Left ventricle myocardium superior (tissue), 1 donor: ENCODE measurements at regions not wholly inside any gene's neighbourhood (a gene's known extent, or its start where the extent isn't known, plus 50 kb on each side); places are given as distances from the start of the nearest gene placed in this dataset.

Experiments
- ATAC-seq: fragments of 200-7000 bp; cut with Tn5 transposase; one replicate; pipeline ENCODE4 v1.9.1; 2020; ENCODE audit warnings: mild to moderate bottlenecking, moderate library complexity
- DNase-seq: peaks from one replicate; pipeline ENCODE4 v3.0.0-alpha.2; 2020
- intact Hi-C: fragments of 100-400 bp; cut with micrococcal nuclease; formaldehyde crosslinking; loops from one replicate; pipeline ENCODE4 v1.11.0; 2022
- donor health status: DM: no; HTN: yes; CAD: no; lungs with severe emphysema.

DNA sequence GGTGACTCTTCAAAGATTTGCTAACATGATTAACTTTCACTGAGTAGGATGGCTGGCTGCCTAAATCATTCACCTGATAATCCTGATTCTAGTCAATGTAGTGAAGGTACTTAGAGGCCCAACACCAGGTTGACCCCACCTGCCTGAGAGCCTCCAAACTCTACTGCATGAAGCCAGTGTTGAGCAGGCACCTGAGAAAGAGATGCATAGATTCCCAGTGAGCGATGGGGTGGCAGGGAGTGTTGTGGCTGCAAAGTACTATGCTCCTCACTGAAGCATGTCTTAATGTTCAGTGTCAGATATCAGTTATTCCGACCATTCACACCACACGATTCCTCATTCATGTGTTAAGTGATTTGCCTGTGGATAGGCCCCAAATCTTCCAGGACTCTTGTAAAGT lies 804.4 kb downstream of the TLE4 start:
- ATAC-seq (no peak), DNase-seq (no peak)
- intact Hi-C loops = no loop called here

DNA sequence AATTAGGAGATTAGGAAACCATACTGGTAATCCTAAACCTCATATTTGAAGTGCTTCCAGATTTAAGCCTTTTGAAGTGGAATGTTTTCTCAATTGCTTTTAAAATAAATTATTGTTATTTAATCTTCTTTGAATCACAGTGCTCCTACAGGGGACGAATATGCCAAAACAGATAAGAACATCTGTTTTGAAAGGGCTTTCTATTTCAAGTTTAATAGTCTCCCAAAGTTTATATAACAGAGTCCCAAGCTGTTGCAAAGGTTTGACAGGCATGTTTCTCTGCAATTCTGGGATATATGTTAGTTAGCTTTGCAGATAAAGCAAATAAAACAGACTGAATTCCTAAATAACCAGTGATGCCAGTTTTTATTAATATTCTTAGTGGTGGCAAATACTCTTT lies 803.7 kb downstream of the TLE4 start:
- ATAC-seq (no peak), DNase-seq (no peak)
- intact Hi-C loops = no loop called here

DNA sequence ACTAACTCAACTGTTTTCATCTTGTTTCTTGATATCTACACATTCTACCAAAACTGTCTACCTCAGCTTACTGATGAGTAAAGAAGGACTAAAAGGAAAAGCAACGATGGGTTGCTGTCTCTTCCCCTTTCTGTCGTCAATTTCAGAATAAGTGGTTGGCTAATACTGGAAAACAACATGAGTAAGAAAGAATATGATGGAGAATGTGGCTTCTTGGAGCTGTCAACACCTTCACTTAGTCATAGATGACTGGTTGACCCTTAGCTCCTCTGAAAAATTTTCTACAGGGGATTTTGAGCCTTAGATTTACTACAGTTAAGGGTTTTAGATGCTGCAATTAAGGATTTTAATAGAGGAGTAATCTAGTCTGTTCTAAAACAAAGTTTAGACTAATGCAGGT lies 797.9 kb downstream of the TLE4 start:
- no peak for ATAC-seq
- no peak for DNase-seq
- intact Hi-C loops = no loop called here

DNA sequence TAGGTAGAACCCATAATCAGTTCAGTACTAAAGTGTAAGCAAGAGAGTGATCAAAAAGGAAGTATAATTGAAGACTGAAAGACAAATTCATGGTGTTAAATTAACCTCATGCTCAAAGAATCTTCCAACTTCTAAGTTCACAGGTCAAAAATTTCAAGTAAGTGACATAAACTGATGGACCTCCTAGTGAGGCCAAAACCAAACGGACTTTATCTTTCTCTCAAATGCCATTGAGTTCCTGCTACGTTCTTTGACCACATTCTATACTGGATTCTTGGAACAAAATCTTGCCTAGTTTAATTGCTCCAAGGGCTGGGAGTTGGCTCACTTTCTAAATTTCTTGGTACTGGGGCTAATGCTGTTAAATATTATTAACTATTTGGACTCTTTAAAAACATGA lies 794.9 kb downstream of the TLE4 start:
- no peak for ATAC-seq
- intact Hi-C loops = no loop called here

DNA sequence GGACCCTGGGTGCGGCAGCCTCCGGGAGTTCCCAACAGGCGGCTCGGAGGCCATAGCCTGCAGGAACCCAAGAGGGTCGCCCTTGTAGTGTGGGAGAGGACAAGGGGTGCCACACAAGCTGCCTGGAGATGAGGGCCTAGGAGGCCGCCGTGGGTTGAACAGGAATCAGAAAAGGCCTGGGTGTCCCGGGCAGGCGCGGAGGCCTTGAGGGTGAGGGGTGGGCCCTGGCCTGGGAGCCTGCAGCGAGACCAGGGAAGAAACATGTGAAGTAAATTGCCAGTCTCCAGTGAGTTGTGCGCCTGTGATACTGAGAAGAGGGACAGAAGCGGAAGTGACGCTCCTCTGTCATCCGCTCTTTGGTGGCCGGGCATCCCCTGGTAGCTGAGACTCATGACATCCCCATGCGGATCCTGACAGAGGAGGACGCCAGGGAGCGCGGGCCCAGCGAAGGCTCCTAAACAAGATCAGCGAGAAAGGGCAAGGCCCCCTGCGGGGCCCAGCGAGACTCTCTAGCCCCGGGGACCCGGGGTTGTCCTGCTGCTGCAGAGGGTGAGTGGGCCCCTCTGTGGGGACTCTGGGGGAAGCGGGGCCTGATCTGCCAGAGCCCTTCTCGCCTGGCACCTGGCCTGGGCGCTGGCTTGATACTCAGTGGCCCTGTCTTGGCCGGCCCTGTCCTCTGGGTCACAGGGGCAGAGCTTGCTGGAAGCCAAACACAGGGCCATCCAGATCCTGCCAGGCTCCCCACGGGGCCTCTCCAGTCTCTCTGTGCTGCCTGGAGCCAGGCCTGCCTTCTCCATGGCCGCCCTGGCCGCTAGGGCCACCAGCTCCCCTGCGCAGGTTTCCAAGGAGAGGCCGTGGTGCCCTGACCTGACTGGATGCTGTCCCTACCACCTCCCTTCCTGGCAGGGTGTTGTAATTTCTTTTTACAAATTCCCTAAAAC lies 788.4 kb downstream of the TLE4 start:
- no peak for DNase-seq
- intact Hi-C loops = no loop called here
- ATAC-seq = no peak

More for the DNA sequence above, 794.9 kb downstream of the TLE4 start:
- no peak for DNase-seq

DNA sequence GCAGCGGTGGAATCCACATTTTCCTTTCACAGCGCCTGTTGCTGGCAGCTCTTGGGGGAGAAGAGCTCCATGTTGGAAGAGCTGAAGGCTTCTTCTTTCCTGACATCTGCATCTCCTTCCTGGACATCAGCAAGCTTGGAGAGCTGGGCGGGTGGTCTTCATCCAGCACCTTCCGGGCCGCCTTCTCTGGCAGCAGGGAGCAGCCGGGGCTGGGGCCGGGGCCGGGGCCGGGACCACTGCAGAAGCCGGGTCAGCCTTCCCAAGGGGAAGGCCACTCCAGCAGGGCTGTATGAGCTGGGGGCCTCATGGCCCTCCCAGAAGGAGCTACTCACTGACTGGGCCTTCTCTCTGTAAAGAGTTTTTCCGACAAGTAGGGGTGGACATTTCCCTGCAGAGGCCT lies 787.5 kb downstream of the TLE4 start:
- intact Hi-C loops = no loop called here
- DNase-seq = no peak

DNA sequence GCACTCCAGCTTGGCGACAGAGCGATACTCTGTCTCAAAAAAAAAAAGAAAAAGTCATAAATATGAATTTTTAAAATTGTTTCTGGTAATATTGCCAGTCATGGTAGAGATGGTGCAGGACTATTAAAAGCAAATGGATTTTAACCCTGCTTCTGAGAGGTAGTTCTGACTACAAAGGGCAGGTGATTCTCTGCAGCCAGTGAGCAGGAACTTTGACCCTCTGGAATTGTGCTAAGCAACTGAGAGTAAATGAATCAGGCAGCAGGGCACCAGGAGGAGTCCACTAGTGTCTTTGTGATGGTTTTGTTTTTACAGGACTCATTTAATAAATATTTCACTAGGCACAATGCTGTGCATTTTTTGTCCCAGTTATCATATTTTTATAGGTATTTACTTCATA lies 781.2 kb downstream of the TLE4 start:
- no peak for ATAC-seq
- intact Hi-C loops = no loop called here
- no peak for DNase-seq

More for the DNA sequence above, 787.5 kb downstream of the TLE4 start:
- ATAC-seq = no peak

DNA sequence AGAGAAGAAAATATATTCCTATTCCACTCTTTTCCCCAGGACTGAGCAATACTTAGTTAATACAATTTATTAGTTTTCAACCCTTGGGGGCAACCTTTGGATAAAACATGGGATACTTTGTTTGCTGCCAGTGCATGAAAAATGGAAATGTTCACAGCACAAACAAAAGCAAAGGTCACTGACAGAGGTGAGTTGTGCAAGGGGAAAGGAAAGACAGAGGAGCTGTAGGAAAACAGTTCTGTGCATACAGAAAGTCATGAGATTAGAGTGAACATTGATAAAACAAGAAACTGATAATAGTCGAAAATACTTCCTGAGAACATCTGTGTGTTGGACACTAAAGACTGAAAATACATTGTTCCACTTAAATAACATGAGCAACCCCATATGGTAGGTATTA lies 779.8 kb downstream of the TLE4 start:
- intact Hi-C loops = no loop called here
- DNase-seq (no peak), ATAC-seq (no peak)

DNA sequence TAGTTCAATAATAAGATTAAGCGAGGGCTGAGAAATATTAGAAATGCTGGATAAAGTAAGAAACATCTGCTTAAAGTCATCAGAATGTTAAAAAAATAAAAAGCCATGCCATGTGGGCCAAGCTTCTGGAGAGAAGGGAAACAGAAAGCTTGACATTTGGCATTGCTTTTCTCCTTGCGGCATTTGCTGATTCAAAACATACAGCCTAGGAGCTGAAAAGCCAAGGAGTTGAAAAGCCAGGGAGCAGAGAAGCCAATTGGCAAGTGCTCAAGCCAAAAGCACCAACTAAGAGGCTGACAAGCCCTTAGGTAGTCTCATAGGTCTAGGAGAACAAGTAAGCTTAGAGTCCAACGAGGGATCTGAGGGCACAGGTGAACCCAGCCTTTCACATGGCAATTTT lies 754.3 kb downstream of the TLE4 start:
- ATAC-seq = no peak
- intact Hi-C loops = no loop called here
- no peak for DNase-seq

DNA sequence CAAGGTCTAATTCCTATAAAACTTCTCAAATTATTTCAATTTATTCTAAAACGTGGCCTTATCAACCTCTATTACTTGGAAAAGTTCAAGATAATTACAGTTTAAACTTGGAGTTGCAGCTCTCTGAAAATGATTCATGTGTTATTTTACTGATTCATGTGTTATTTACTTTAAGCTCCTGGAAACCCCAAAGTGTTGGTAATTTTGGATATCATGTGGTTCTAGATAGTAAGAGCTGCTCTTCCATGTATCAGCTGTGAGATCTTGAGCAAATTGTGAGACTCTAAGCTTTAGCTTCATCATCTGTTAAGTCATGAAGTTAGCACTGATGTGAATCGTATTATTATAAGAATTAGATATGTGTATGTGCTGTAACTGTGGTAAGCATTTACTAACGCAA lies 749.2 kb downstream of the TLE4 start:
- no peak for ATAC-seq
- DNase-seq = no peak

DNA sequence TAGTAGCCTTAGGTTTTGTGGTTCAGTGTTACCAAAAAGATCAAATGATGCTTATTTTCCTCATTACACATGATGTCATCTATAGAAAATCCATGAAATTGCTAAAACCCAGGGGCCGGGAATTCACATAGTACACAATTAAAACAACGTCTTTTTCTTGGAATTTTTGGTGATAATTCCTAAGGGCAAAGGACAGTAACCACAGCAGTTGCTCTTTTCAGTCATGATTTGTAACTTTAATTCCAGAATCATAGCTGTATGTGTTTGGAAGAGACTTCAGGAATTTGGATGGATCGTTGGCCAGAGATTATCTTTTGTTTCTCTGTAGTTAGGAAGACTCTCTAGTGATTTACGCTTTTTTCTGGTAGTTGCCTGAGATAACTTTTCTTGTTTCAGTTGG lies 748.7 kb downstream of the TLE4 start:
- intact Hi-C loops = no loop called here

More for the DNA sequence above, 749.2 kb downstream of the TLE4 start:
- intact Hi-C loops = no loop called here

DNA sequence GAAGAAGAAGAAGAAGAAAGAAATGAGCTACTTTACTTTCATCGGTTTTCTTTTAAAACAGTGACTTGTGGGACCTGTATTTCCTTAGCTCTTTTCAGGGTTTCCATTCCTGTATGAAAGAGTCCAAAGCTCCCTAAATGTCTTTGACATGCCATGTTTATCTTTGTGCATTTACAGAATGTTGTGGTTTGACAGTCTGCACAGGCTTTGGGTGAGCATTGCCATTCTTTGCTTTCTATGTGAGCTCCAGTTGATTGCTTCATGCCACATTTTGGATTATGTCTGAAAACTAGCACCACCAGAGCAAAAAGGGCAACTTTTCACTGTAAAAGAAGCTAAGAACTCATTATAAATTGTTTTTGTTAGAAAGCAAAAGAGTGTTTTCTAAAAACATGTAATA lies 733.4 kb downstream of the TLE4 start:
- ATAC-seq (no peak), DNase-seq (no peak)
- intact Hi-C loops = no loop called here

More for the DNA sequence above, 748.7 kb downstream of the TLE4 start:
- ATAC-seq = no peak
- no peak for DNase-seq

DNA sequence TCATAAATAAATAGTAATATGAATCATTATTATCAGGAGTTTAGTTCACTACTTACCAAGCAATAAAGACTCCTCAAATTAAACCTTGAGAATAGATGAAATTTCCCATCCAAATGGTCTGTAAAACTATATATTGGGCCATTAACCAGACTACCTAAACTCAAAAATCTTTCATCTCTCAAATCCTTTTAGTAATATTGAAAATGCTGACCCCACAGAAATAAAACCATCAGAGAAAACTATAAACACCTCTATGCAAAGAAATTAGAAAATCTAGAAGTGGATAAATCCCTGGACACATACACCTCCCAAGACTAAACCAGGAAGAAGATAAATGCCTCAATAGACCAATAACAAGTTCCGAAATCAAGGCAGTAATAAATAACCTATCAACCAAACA lies 723.2 kb downstream of the TLE4 start:
- no peak for ATAC-seq
- no peak for DNase-seq
- intact Hi-C loops = no loop called here

DNA sequence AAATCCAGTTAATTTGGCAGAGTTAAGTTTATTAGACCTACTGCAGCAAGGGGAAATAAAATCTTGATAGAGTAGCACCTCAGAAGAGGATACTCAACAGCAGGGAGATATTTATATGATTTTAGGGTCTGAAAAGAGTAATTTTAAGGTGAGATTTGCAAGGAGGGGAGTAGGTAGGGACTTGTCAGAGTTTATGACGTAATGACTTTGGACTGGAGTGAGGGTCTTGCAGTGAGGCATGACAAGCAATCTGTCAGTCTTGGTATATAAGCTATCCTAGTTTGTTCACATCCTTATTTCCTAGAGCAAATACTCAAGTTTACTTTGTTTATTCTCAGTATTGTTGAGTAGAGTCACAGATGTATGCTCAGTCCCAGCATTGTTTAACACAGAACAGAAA lies 722.6 kb downstream of the TLE4 start:
- ATAC-seq (no peak), DNase-seq (no peak)
- intact Hi-C loops = no loop called here

DNA sequence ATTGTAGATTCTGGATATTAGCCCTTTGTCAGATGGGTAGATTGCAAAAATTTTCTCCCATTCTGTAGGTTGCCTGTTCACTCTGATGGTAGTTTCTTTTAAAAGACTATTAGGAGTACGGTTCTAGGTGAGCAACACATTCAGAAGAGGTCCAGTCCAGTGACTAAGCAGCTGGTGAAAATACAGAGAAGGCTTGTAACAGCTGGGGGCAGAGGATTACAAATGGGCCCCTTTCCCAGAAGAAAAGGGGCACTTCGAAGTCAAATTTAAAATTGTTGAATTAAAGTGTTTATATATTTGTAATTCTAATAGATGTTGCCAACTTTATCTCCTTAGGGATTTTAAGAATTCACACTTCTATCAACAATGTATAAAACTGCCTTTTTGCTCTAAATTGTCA lies 720.5 kb downstream of the TLE4 start:
- DNase-seq (no peak), ATAC-seq (no peak)
- intact Hi-C loops = no loop called here

DNA sequence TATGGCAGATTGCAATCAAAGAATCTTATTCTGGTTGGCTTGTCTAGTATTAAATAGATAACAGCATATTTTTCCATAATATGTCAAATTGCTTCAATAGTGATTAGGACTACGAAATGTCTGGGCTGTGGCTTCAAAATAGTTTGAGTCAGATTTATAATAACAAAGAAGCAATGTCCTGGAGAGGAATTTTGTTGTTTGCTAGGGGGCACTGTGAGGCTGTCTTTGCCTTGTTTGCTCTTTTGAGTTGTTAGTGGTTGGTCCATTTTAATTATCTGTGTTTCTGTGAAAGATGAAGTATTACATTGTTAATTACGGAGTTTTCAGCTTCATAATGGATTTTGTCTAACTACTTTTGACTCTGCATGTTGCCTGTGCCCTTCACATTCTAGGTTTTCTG lies 713.6 kb downstream of the TLE4 start:
- no peak for DNase-seq
- no peak for ATAC-seq
- intact Hi-C loops = no loop called here

DNA sequence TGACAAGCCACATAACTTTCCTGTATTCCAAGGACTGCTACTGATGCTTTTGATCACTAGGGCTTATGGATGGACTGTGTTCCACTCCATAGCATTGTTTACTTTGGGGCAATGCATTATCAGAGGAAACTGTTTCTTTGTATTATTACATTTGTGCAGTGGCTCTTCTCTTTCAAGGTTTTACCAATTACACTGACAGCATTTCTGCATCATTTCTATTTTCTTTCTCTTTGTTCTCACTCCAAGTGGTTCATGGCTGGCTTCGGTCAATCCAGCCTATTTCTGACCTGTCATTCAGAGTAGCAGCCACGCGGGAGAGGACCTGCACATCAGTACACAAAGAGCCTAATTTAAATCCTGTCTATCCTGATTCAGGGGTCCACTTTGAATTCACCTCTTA lies 711.0 kb downstream of the TLE4 start:
- intact Hi-C loops = no loop called here
- ATAC-seq (no peak), DNase-seq (no peak)

DNA sequence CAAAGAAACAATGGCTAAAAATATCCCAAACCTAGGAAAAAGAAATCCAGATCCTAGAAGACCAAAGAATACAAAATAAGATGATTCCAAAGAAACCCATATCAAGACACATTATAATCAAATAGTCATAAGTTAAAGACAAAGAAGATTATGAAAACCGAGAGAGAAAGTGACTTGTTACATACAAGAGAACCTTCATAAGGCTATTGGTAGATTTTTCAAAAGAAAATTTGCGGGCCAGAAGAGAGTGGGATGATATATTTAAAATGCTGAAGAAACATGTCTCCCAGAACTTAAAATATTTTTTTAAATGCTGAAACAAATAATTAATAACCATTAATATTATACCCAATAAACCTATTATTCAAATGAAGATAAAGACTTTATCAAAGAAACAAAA lies 687.3 kb downstream of the TLE4 start:
- ATAC-seq (no peak), DNase-seq (no peak)
- intact Hi-C loops = no loop called here

DNA sequence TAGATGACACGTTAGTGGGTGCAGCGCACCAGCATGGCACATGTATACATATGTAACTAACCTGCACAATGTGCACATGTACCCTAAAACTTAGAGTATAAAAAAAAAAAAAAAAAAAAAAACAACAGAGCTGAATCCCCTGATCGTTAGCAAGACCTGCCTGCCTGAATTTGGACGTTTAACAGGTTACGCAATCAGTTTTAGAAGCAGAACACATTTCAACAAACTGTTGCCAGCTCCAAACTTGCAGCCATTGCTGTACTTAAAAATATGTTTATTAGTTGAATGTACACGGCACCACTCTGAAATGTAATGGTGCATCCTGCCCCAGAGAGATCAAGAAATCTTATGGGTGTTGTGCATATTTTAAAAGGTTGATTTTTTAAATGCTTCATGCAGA lies 680.0 kb downstream of the TLE4 start:
- ATAC-seq = no peak
- intact Hi-C loops = no loop called here
- DNase-seq = no peak

DNA sequence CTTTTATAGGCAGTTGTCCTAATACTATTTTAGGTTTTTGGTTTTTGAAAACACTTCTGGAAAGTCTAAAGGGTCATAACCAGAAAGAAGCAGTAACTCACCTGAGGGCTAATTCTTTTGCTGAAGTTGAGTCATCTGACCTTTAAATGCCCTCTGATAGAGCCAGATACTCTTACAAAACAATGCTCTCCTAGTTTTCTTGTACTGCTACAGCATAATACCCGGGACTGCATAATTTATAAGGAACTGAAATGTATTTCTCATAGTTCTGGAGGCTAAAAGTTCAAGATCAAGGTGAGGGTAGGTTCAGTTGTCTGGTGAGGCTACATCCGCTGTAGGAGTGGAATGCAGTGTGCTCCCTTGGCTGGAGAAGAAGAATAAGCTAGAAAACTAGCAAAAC lies 670.3 kb downstream of the TLE4 start:
- ATAC-seq (no peak), DNase-seq (no peak)
- intact Hi-C loops = no loop called here

DNA sequence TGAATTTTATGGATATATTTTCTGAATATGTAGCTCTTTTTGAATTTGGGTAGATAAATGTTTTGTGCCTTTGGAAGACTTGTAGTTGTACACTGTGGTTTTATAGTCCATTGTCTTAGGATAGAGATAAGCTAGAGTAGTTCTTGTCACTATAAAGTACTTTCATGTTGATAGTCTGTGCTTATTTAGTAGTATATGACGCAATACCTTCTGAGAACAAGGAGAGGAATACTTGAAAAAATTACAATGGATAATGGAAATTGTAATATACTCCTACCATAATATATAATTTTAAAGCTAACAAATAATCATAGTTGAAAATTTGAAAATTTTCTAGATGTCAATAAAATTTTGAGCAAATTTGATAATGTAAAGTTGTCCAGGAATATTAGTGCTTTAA lies 664.0 kb downstream of the TLE4 start:
- intact Hi-C loops = no loop called here
- DNase-seq (no peak), ATAC-seq (no peak)
